ENCODE measurements at regions not wholly inside any gene's neighbourhood (a gene's known extent, or its start where the extent isn't known, plus 50 kb on each side); places are given as distances from the start of the nearest gene placed in this dataset.

DNA sequence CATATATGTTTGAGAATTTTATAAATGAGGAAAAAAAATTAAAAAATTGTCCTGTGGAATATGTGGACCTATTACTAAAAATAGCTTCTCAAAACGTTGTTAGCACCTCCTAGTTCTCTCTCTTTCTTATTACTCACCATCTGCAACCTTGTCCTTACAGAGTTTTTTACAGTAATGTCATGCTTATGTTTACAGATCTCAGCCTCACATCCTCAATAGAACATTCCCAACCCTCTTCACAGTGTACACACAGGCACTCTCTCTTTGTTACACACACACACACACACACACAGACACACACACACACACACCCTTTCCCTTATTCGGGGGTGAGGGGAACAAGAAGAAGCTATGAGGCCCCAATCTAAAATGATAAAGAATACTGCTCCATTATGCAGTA, 197.7 kb downstream of the SLITRK6 start:
- TF ChIP-seq, protein P1, sequence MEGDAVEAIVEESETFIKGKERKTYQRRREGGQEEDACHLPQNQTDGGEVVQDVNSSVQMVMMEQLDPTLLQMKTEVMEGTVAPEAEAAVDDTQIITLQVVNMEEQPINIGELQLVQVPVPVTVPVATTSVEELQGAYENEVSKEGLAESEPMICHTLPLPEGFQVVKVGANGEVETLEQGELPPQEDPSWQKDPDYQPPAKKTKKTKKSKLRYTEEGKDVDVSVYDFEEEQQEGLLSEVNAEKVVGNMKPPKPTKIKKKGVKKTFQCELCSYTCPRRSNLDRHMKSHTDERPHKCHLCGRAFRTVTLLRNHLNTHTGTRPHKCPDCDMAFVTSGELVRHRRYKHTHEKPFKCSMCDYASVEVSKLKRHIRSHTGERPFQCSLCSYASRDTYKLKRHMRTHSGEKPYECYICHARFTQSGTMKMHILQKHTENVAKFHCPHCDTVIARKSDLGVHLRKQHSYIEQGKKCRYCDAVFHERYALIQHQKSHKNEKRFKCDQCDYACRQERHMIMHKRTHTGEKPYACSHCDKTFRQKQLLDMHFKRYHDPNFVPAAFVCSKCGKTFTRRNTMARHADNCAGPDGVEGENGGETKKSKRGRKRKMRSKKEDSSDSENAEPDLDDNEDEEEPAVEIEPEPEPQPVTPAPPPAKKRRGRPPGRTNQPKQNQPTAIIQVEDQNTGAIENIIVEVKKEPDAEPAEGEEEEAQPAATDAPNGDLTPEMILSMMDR (IDR thresholded peaks at IDR 0.05; ENCODE audit: low read depth, low read length, poor library complexity, severe bottlenecking), result no peak
- no peak for TF ChIP-seq EZH2phosphoT487 (IDR thresholded peaks at IDR 0.05; ENCODE audit: borderline replicate concordance, low read length)

All from DOHH2 (cell line).